ENCODE measurements at regions not wholly inside any gene's neighbourhood (a gene's known extent, or its start where the extent isn't known, plus 50 kb on each side); places are given as distances from the start of the nearest gene placed in this dataset.
A peak's percentile ranks its signal among the peaks of the same experiment; 100 is the strongest.

- no peak for TF ChIP-seq CTCF (conservative IDR thresholded peaks at IDR 0.05; ENCODE audit: low read length)
- peak overlapping the region; percentile 19 for H3K4me3 ChIP-seq (ENCODE audit: low read length)
- peak; percentile 76 for DNase-seq (ENCODE audit: low read depth)
Observed at GRCh38 chr5:73274881-73275663, 102.1 kb downstream of the TMEM174 start.

- peak; percentile 72 for DNase-seq (ENCODE audit: low read depth)
- no peak for TF ChIP-seq CTCF (conservative IDR thresholded peaks at IDR 0.05; ENCODE audit: low read length)
- no peak overlapping the region for H3K4me3 ChIP-seq (ENCODE audit: low read length)
Observed at GRCh38 chr5:73274121-73274520, 101.1 kb downstream of the TMEM174 start.

- DNase-seq (ENCODE audit: low read depth), result no peak
- no peak for TF ChIP-seq CTCF (conservative IDR thresholded peaks at IDR 0.05; ENCODE audit: low read length)
- no peak overlapping the region for H3K4me3 ChIP-seq (ENCODE audit: low read length)
Observed at GRCh38 chr5:73273379-73274050, 100.5 kb downstream of the TMEM174 start.

GRCh38 chr5:73272351-73272750 lies 99.4 kb downstream of the TMEM174 start:
- no peak overlapping the region for H3K4me3 ChIP-seq (ENCODE audit: low read length)
- DNase-seq (ENCODE audit: low read depth), result peak; percentile 61
- no peak for TF ChIP-seq CTCF (conservative IDR thresholded peaks at IDR 0.05; ENCODE audit: low read length)

GRCh38 chr5:73268826-73269225 lies 95.8 kb downstream of the TMEM174 start:
- H3K4me3 ChIP-seq (ENCODE audit: low read length), result no peak overlapping the region
- DNase-seq (ENCODE audit: low read depth), result no peak

GRCh38 chr5:73267766-73268435 lies 94.9 kb downstream of the TMEM174 start:
- no peak for TF ChIP-seq CTCF (conservative IDR thresholded peaks at IDR 0.05; ENCODE audit: low read length)
- H3K4me3 ChIP-seq (ENCODE audit: low read length), result no peak overlapping the region
- peak; percentile 38 for DNase-seq (ENCODE audit: low read depth)

More at GRCh38 chr5:73268826-73269225, 95.8 kb downstream of the TMEM174 start:
- no peak for TF ChIP-seq CTCF (conservative IDR thresholded peaks at IDR 0.05; ENCODE audit: low read length)
